Naive thymus-derived CD8-positive, alpha-beta T cell (primary cell): ENCODE measurements at regions not wholly inside any gene's neighbourhood (a gene's known extent, or its start where the extent isn't known, plus 50 kb on each side); places are given as distances from the start of the nearest gene placed in this dataset.

Experiments
- ATAC-seq, 2 donors: fragments of 150-1000 bp; cut with Tn5 transposase in 1 of 2; sonication (Bioruptor Pico), chemical (Tn5 transposase) in 1 of 2; 1 replicate in 1 of 2; 2 replicates in 1 of 2; pipeline ENCODE4 v1.10.0; 2021; ENCODE audit warnings: mild to moderate bottlenecking in 2 of 2, moderate library complexity in 2 of 2
- POLR2A ChIA-PET: fragments of 350-600 bp; sonication (Branson Sonifier 250); formaldehyde crosslinking; loops from one replicate; lab custom pipeline; 2021; ENCODE audit warnings: antibody characterized with exemption; lab: Charles Lee
- DNase-seq, 10 donors: peaks; one replicate each; pipeline versions ENCODE4 v3.0.0 to v3.0.0-alpha.2; 2020 to 2022
- H3K27ac Mint-ChIP-seq, 10 donors: one replicate each; pipeline ENCODE4 v1.8.0; 2020 to 2022; ENCODE audit warnings: mild to moderate bottlenecking in 10 of 10, mixed read lengths in 10 of 10, moderate library complexity in 4 of 10, inconsistent platforms in 1 of 10
- H3K27me3 Mint-ChIP-seq, 5 donors: one replicate each; pipeline ENCODE4 v1.8.0; 2021 to 2022; ENCODE audit warnings: mixed read lengths in 5 of 5
- H3K36me3 Mint-ChIP-seq, 3 donors: one replicate each; pipeline ENCODE4 v1.8.0; 2020 to 2022; ENCODE audit warnings: mixed read lengths in 3 of 3, mild to moderate bottlenecking in 2 of 3, inconsistent platforms in 1 of 3
- H3K4me1 Mint-ChIP-seq, 4 donors: one replicate each; pipeline ENCODE4 v1.8.0; 2021 to 2022; ENCODE audit warnings: mixed read lengths in 4 of 4
- H3K4me3 Mint-ChIP-seq, 10 donors: one replicate each; pipeline ENCODE4 v1.8.0; 2020 to 2022; ENCODE audit warnings: mild to moderate bottlenecking in 10 of 10, mixed read lengths in 10 of 10, moderate library complexity in 6 of 10, inconsistent platforms in 1 of 10
- H3K9me3 Mint-ChIP-seq, 9 donors: one replicate each; pipeline ENCODE4 v1.8.0; 2020 to 2022; ENCODE audit warnings: mixed read lengths in 9 of 9, mild to moderate bottlenecking in 3 of 9, inconsistent platforms in 1 of 9, moderate library complexity in 1 of 9

- no peak for ATAC-seq
- Mint-ChIP-seq H3K36me3 (peaks cover 0 to 8% (median 7%) of the 10 kb centered on the region in 3 donors), H3K9me3 (peaks cover 0 to 17% (median 11%) of the 10 kb centered on the region in 9 donors), H3K27ac (peak overlapping the region in 2 of 10 donors; percentile 31 to 43), H3K4me1 (peaks cover 2 to 37% (median 30%) of the 10 kb centered on the region in 4 donors), H3K4me3 (peak overlapping the region in 7 of 10 donors; percentile 1 to 51 (median 40)), H3K27me3 (no peaks in the 10 kb centered on the region)
- DNase-seq: peak in 1 of 10 donors; percentile 3
- POLR2A ChIA-PET: no interaction called here
Observed at GRCh38 chr13:80400164-80400864, 59.4 kb upstream of the SPRY2 start.

DNA sequence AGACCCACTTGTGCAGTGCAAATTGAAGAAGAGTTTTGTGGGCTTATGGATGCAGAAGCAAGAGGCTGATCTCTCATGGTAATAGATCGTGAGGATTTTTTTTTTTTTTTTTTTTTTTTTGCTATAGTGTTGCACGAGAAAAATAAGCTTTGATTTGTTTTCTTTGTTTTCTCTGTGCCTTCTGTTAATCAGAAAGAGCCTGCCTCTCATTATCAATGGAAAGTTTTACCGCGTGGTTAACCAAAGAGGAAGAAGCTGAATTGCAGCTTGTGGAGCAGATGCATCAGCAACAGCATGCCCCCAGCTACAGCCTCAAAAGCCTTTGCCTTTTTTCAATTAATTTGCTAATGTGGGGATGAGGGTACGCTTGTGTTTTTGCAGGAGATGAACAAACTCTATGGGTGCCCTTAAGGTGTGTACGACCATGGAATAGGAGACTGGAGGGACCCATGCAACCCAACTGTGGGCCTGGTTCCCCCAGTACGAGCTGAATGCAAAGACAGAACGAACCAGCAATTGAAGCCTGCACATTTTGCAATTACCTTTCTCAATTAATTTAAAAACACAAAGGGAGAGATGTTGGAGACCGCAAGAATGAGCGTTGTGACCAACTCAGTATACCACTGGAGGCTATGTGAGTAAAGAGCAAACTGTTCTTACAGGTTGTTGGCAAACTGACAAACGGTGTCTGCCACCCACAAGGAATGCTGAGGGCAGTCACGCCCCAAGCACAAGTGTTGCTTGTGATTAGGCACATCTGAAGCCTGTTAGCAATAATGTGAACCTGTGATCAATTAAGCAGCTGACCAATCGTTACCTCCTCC is 58.6 kb upstream of the SPRY2 start:
- Mint-ChIP-seq H3K27ac (peak overlapping the region in 4 of 10 donors; percentile 8 to 43 (median 26)), H3K36me3 (peaks cover 0 to 5% (median 3%) of the 10 kb centered on the region in 3 donors), H3K9me3 (peaks cover 0 to 10% (median 7%) of the 10 kb centered on the region in 9 donors), H3K4me3 (peak overlapping the region in 7 of 10 donors; percentile 30 to 70 (median 40)), H3K4me1 (peaks cover 2 to 37% (median 30%) of the 10 kb centered on the region in 4 donors), H3K27me3 (no peaks in the 10 kb centered on the region)
- ATAC-seq: peak in 1 of 2 donors; percentile 17
- DNase-seq: peak in 1 of 10 donors; percentile 9
- POLR2A ChIA-PET: no interaction called here
